GM20000 (cell line): ENCODE measurements at regions not wholly inside any gene's neighbourhood (a gene's known extent, or its start where the extent isn't known, plus 50 kb on each side); places are given as distances from the start of the nearest gene placed in this dataset.
A peak's percentile ranks its signal among the peaks of the same experiment; 100 is the strongest.

Experiments
- DNase-seq: peaks from one replicate; pipeline ENCODE4 v3.0.0; 2012; ENCODE audit warnings: low spot score
- CTCF ChIP-seq: IDR thresholded peaks from 2 replicates; pipeline ENCODE4 v1.5.1; 2012; ENCODE audit warnings: mild to moderate bottlenecking, control low read depth; ENCODE audit errors: extremely low read depth, missing control alignments

- DNase-seq, result peak; percentile 54
- TF ChIP-seq CTCF, result peak; percentile 84
These were observed 304.9 kb downstream of the CDH26 start for GRCh38 chr20:60262967-60263603.

GRCh38 chr20:60263725-60264709 is 305.8 kb downstream of the CDH26 start:
- TF ChIP-seq CTCF, result no peak
- DNase-seq, result no peak

DNA sequence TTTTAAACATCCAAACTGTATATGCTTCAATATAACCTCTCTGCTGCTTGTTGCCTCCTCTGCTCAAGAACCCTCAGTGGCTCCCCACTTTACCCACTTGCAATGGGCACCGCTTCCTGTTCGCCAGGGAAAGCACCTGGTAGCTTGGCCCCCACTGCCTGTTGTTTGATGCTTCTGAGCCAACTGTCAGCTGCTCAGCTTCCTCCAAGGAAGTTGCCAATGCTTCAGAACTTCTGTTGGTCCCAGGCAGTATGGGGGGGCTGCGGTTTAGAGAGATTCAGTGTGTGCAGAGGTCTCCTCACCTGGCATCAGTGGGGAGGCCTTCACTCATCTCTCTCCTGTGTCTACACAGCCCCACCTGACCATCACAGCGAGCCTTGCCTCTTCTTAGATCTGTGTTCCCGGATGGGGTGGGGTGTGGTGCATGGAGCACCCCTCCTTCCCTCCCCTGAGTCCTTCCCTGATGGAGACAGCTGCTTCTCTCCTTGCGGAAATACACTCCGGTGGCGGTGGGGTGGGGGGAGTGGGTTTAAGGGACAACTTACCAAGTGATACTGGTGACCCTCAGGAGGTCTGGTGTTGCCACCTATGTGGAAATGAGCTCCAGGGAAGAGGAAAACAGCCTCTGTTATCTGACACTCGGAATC is 308.1 kb downstream of the CDH26 start:
- DNase-seq, result no peak
- no peak for TF ChIP-seq CTCF

GRCh38 chr20:60268491-60268890 is 310.3 kb downstream of the CDH26 start:
- TF ChIP-seq CTCF, result no peak
- no peak for DNase-seq

DNA sequence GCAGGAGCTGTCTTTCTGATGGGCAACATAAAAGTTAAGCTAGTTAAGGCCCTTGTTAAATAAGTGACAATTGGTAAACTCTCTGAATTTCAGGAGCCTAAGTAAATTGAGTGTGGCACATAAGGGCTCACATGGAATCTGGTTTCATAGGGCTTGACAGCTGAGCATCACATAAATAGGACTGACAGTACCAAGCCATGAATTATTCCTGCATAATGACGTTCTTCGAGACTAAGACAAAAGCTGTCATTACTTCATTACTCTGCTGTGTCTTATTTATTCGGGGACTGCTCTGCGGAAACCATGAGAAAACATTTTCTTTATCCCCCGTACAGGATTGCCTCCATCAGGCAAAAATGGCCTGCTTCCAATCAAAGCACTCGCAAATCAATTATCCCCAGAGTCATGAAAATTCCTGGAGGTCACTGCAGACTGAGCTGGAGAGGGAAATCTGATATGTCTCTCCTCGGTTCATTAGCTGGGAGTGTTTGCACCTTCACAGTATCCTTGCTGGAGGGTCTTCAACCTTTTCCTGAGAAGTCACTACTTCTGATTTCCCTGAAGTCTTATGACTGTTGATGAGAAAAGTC is 311.4 kb downstream of the CDH26 start:
- DNase-seq, result no peak
- no peak for TF ChIP-seq CTCF

DNA sequence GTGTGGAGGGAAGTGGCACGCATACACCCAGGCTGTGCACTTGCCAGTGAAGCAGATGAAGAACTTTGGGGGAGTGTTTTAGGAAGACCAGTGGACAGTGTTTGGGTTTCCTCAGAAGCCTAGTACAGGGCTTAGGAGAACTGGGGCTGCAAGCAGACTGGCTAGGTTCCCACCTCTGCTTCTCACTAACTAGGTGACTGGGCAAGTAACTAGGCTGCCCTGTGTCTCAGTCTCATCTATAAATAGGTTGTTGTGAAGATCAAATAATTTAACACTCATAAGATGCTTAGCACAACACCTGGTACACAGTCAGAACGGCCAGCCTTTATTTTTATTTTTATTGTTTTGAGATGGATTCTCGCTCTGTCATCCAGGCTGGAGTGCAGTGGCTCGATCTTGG is 312.1 kb downstream of the CDH26 start:
- no peak for DNase-seq
- no peak for TF ChIP-seq CTCF
